Tibial nerve (tissue), 4 donors: ENCODE measurements at regions not wholly inside any gene's neighbourhood (a gene's known extent, or its start where the extent isn't known, plus 50 kb on each side); places are given as distances from the start of the nearest gene placed in this dataset.
"Not testable (repeated sequence)": the region's sequence is repeated elsewhere in the genome, so short reads cannot be mapped to it uniquely, and the experiment has no call there.

Experiments used
- DNase-seq, 2 donors: peaks; one replicate each; pipeline ENCODE4 v3.0.0-alpha.2; 2019; ENCODE audit warnings: low spot score in 2 of 2
- H3K27ac ChIP-seq, 4 donors: fragments of 200-600 bp; sonication (generic) in 3 of 4; one replicate each; pipeline ENCODE4 v1.5.1; 2017 to 2019; ENCODE audit warnings: mild to moderate bottlenecking in 1 of 4
- H3K27me3 ChIP-seq, 2 donors: fragments of 200-600 bp; sonication (generic) in 1 of 2; one replicate each; pipeline versions ENCODE4 v1.5.1 to v1.6.0; 2017 to 2019
- H3K36me3 ChIP-seq, 3 donors: fragments of 200-600 bp; sonication (generic); one replicate each; pipeline ENCODE4 v1.5.1; 2018 to 2019
- H3K4me1 ChIP-seq, 4 donors: fragments of 200-600 bp; sonication (generic) in 3 of 4; one replicate each; pipeline ENCODE4 v1.5.1; 2017 to 2019
- H3K4me3 ChIP-seq, 4 donors: fragments of 200-600 bp; sonication (generic) in 3 of 4; one replicate each; pipeline ENCODE4 v1.5.1; 2017 to 2019; ENCODE audit warnings: mild to moderate bottlenecking in 1 of 4, moderate library complexity in 1 of 4
- H3K9me3 ChIP-seq, 4 donors: fragments of 200-600 bp; sonication (generic) in 3 of 4; one replicate each; pipeline ENCODE4 v1.5.1; 2017 to 2019
- CTCF ChIP-seq, 5 experiments: fragments of 200-600 bp in 3 of 5; fragments of 450-650 bp in 2 of 5; sonication (generic) in 3 of 5; IDR thresholded peaks; one replicate each; pipeline ENCODE4 v1.5.1; 2016 to 2019; ENCODE audit warnings: antibody characterized with exemption in 5 of 5, mild to moderate bottlenecking in 3 of 5, moderate library complexity in 2 of 5
- EP300 ChIP-seq, 2 donors: sonication (generic); formaldehyde crosslinking; IDR thresholded peaks; one replicate each; pipeline ENCODE4 v1.6.1; 2017; ENCODE audit warnings: antibody characterized with exemption in 2 of 2, mild to moderate bottlenecking in 1 of 2
- POLR2A ChIP-seq, 2 donors: fragments of 450-650 bp; IDR thresholded peaks; one replicate each; pipeline ENCODE4 v1.6.1; 2017; ENCODE audit warnings: antibody characterized with exemption in 2 of 2, mild to moderate bottlenecking in 2 of 2, moderate library complexity in 2 of 2
- WGBS, 2 donors: methylation state at CpG; one replicate each; pipeline ENCODE4 v1.1.5; 2018; 5-methylcytosine and 5-hydroxymethylcytosine counted together

- H3K4me1 ChIP-seq: no peaks in the 10 kb centered on the region
- no peak overlapping the region for H3K4me3 ChIP-seq
- H3K36me3 ChIP-seq: no peaks in the 10 kb centered on the region
- H3K27ac ChIP-seq: no peak overlapping the region
- TF ChIP-seq EP300 (IDR thresholded peaks at IDR 0.05) (no peak), POLR2A (IDR thresholded peaks at IDR 0.05) (no peak), CTCF (IDR thresholded peaks at IDR 0.05) (no peak)
- no peak for DNase-seq
- no peaks in the 10 kb centered on the region for H3K9me3 ChIP-seq
- H3K27me3 ChIP-seq: no peaks in the 10 kb centered on the region
Measured at GRCh38 chr6:62980724-62981123, 230.5 kb upstream of the FKBP1C start.

GRCh38 chr6:62982951-62983350 lies 228.3 kb upstream of the FKBP1C start:
- no peaks in the 10 kb centered on the region for H3K27me3 ChIP-seq
- no peaks in the 10 kb centered on the region for H3K9me3 ChIP-seq
- no peak overlapping the region for H3K4me3 ChIP-seq
- no peaks in the 10 kb centered on the region for H3K4me1 ChIP-seq
- TF ChIP-seq POLR2A (IDR thresholded peaks at IDR 0.05) (no peak), CTCF (IDR thresholded peaks at IDR 0.05) (no peak), EP300 (IDR thresholded peaks at IDR 0.05) (no peak)
- DNase-seq: no peak
- H3K36me3 ChIP-seq: no peaks in the 10 kb centered on the region
- no peak overlapping the region for H3K27ac ChIP-seq
- WGBS, 2 donors: 45 to 67% methylated on average over 2 of the region's 2 CpGs

GRCh38 chr6:62991696-62992095 lies 219.6 kb upstream of the FKBP1C start:
- 84 to 87% methylated on average over 4 of the region's 4 CpGs for WGBS, 2 donors
- H3K27me3 ChIP-seq, H3K27ac ChIP-seq, DNase-seq, H3K36me3 ChIP-seq, H3K4me3 ChIP-seq, H3K9me3 ChIP-seq, H3K4me1 ChIP-seq: not testable (repeated sequence)

- DNase-seq: no peak
- Histone ChIP-seq H3K9me3 (no peaks in the 10 kb centered on the region), H3K36me3 (no peaks in the 10 kb centered on the region), H3K4me1 (no peaks in the 10 kb centered on the region), H3K27me3 (no peaks in the 10 kb centered on the region), H3K27ac (no peak overlapping the region), H3K4me3 (no peak overlapping the region)
- TF ChIP-seq EP300 (IDR thresholded peaks at IDR 0.05) (no peak), CTCF (IDR thresholded peaks at IDR 0.05) (no peak), POLR2A (IDR thresholded peaks at IDR 0.05) (no peak)
Measured at GRCh38 chr6:62993951-62994350, 217.3 kb upstream of the FKBP1C start.

GRCh38 chr6:62998022-62998421 lies 213.2 kb upstream of the FKBP1C start:
- TF ChIP-seq CTCF (IDR thresholded peaks at IDR 0.05): no peak
- no peak for TF ChIP-seq POLR2A (IDR thresholded peaks at IDR 0.05)
- no peak for TF ChIP-seq EP300 (IDR thresholded peaks at IDR 0.05)
- Histone ChIP-seq H3K4me3 (no peak overlapping the region), H3K9me3 (no peaks in the 10 kb centered on the region), H3K36me3 (no peaks in the 10 kb centered on the region), H3K27ac (no peak overlapping the region), H3K4me1 (no peaks in the 10 kb centered on the region), H3K27me3 (no peaks in the 10 kb centered on the region)
- 73 to 76% methylated on average over 2 of the region's 2 CpGs for WGBS, 2 donors
- no peak for DNase-seq

- H3K4me3 ChIP-seq, H3K27ac ChIP-seq, DNase-seq, H3K4me1 ChIP-seq, H3K27me3 ChIP-seq, H3K36me3 ChIP-seq, H3K9me3 ChIP-seq: not testable (repeated sequence)
- 30 to 37% methylated on average over 3 of the region's 3 CpGs for WGBS, 2 donors
Measured at GRCh38 chr6:62999242-62999641, 212.0 kb upstream of the FKBP1C start.
